ENCODE measurements at regions not wholly inside any gene's neighbourhood (a gene's known extent, or its start where the extent isn't known, plus 50 kb on each side); places are given as distances from the start of the nearest gene placed in this dataset.
"Not testable (repeated sequence)": the region's sequence is repeated elsewhere in the genome, so short reads cannot be mapped to it uniquely, and the experiment has no call there.

DNA sequence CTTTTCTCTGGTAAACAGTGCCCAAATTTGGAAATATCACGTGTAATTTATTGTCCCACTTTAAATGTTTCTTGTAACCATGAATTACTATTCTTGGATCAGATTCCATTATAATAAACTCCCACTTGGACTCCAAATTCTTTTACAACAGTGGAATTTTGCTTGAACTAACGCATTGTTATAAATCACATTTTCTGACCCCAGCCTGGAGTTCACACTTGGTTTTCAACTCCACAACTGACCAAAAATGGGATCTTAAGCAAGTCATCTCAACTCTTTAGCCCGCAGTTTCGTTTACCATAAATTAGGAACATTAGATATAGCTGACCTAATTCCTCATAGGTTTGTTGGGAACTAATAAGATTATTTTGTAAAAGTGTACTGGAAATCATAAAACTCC lies 336.8 kb upstream of the NCAM1 start:
- no peak for DNase-seq

DNA sequence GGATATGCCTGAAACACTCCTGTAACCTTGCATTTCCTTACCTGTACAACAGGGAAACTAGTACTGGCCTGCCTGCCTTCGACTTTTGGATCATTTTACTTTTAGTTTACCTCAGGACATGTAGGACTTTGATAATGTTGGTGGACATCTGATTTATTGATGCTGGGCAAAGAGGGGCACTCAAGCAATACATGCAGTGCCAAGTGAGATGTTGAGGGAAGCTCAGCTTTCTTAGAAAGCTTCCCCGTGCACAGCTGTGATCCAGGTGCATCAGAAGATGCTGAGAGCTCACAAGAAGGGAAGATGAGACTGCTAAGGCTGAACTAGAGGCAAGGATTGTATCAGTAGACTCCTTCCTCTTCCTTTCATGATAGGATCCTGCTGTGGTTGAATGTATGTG lies 336.2 kb upstream of the NCAM1 start:
- DNase-seq: not testable (repeated sequence)

DNA sequence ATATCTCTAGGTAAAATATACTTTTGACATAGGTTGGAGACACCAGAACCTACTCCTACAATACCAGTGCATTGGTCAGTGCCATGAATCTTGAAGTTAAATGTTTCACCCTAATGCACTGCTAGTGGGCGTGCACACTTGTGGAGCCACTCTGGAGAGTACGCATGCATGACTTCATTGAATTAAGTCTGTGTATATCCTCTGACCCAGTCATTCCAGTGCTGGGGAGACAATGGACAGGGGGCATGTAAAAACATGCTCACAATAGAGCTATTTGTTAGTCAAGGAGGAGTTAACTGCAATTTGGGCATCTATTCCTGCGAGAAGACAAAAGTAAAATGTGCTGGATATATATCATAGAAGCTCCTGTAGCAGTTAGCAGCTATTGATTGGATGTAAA lies 335.4 kb upstream of the NCAM1 start:
- no peak for DNase-seq

DNA sequence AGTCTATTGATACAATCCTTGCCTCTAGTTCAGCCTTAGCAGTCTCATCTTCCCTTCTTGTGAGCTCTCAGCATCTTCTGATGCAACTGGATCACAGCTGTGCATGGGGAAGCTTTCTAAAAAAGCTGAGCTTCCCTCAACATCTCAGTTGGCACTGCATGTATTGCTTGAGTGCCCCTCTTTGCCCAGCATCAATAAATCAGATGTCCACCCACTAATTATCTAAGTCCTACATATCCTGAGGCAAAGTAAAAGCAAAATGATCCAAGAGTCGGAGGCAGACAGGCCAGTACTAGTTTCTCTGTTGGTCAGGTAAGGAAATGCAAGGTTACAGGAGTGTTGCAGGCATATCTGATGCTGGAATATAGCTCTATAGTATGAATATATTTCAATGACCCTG lies 334.5 kb upstream of the NCAM1 start:
- no peak for DNase-seq

DNA sequence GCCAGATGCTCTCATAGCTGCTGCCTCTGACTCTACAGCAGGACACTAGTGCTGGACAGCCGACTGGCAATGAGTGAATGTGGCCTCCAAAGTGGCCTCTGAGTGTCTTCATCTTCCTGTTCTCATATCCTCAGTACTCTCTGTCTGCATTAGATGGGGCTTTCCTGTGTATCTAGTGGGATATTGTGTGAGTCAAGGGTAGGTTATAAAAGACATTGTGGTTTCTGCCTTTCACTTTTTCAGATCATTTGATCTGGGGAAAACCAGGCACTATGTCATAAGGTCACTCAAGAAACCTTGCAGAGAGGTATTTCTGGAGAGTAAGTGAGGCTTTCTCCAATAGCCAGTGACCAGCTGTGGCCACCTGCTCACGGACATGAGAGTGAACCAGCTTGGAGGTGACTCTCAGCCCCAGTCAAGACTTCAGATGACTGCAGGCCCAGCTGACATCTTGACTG lies 333.6 kb upstream of the NCAM1 start:
- no peak for DNase-seq

DNA sequence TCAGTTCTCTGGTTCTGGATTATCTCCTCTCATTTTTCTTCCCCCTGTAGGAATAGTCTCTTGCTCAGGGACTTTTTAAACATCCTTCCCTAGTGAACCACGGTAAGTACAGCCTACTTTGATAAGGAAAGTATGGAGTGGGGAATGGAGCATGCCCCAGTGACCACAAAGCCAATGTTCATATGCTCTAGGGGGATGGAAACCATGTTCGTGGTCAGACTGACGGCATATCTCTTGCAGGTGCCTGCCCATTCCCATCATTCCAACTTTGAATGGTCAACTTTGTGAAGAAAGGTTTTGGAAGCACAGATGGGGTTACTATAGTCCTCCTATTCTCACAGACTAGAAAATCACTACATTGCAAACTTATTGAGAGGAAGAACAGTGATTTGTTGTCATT lies 332.5 kb upstream of the NCAM1 start:
- no peak for DNase-seq

DNA sequence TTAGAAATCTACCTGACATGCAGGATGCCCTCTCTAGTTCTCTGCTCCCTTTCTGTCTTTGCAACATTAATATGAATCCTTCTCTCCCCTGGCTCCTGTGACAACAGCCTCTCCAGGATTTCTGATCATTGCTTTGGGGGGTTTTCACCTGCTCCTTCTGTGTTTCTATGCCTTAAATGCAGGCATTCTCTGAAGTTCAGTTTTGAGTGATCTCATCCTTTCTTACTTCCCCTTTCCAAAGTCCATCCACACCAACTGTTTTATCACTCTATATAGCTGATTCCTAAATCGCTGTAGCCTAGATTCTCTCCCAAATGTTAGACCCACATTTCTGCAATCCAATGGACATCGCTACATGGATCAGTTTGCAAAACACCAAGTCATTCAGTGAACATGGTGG lies 330.7 kb upstream of the NCAM1 start:
- no peak for DNase-seq

DNA sequence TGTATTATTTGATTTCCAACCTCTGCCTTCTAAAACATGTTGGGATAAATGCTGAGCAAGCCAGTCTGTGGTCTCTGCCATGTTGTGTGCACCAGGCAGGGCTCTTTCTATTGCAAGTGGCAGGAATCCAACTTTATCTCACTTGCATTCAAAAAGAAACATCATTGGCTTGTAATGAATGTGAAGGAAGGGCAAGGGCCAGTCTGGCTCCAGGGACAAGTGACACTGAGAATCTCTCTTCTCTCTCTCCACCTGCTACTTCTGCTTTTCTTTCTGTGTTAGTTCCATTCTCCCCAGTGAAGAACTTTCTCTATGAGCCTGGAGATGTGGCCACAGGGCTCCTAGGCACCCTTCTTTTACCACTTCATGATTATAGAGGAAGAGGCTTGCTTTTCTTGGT lies 329.9 kb upstream of the NCAM1 start:
- DNase-seq: no peak

DNA sequence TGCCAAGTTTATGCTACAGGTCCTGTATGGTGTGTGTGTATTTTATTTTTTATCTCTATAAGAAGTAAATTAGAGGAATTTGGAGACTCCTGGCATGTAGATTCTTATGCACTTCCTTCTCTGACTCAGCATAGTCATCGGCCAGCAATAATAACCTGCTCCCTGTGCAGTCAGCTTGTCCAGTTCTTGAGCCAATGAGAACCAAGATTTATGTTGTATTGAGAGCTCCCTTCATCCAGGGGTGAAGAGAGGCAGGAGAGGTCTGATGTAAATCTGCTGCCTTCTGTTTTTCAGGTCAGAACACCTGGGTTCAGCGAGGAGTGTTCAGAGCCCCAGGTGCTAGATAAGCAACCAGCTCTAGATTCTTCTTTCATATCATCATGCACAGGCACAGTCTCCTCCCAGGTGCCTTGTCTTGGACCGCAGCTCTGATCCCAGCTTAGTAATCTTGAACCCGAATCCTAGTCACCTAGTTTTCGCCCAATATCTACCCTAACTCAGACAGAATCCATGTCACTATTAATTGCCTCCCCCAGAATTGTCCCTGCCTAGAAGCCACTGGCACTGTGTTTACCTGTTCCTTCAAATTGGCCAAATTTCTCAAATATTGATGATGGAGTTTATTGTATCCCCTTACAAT lies 328.2 kb upstream of the NCAM1 start:
- DNase-seq: no peak

DNA sequence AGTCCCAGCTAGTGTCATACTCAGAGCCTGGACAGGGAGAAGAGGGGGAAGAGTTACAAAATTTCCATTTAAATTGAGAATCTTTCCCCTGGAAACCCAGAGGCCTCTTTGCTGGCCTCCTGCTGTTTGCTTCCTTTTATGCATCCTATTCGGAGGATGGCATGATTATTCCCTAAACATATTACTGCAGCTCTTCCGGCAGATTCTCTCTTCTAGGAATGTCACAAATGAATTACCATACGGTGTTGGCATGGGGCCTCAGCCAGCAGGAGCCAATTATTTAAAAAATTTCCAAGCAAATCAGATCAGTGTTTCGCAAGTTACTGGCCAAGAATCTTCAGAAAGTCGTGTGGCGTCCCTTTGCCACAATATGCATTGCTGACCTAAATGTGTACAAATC lies 326.7 kb upstream of the NCAM1 start:
- no peak for DNase-seq

DNA sequence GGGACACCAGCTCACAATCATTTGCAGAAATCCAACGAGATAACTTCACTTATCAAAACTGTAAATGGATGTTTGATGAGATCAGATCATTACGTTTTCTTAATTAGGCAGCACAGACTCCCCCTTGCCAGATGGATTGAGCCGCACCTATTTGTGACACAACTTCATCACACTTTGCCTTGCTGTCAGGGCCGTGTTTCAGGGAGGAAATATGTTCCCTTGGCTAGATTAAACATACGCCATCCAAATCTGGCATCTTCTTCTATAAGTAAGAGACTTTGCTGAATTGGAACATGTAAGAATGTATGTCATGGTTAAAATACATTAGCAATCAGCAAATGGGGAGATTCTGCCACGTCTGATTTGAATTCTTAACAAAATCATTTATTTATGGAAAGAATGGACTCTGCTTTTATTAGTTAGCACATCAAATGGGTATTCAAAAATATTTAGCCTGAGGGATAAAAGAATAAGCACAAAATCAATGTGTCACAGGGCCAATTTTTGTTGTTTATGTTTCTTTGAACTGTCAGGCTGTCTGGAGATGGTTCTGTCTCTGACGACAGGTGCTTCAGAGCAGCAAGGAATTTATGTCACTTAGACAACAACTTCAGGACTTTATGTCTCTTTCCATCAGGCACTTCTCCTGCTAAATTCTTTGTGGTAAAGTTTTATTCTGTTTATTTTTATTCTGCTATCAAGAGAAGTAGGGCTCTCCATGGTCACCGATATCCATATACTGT lies 326.1 kb upstream of the NCAM1 start:
- no peak for DNase-seq

DNA sequence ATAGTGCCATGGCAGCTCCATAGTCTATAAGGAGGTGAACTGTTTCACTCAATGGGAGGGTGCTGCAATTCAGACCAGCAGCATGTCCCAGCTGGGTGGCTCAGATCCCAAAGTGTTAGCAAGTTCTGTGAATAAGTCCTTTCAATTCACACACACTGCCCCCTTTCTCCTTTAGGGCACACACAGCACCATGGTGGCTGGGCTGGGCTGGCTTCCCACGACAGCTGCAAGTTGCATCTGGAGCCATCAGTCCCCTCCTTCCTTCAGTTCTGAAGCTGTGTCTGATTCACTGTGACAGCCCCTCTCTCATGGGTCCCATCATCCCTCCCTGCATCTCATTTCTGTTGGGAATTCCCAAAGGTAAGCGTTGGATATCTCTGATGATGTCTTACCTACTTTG lies 324.1 kb upstream of the NCAM1 start:
- DNase-seq: no peak

DNA sequence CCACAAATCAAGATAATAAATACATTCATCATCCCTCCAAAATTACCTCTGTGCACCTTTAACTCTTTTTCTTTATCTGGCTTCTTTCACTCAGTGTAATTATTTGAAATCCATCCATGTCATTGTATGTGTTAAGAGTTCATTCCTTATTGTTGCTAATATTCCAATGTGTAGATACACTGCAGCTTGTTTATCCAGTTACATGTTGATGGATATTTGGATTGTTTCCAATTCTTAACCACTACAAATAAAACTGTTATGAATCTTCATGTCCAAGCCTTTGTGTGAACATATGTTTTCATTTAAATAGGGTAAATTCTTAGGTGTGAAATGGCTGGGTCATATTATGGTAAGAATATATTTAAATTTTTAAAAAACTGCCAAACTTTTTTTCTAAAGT lies 323.3 kb upstream of the NCAM1 start:
- DNase-seq: no peak

DNA sequence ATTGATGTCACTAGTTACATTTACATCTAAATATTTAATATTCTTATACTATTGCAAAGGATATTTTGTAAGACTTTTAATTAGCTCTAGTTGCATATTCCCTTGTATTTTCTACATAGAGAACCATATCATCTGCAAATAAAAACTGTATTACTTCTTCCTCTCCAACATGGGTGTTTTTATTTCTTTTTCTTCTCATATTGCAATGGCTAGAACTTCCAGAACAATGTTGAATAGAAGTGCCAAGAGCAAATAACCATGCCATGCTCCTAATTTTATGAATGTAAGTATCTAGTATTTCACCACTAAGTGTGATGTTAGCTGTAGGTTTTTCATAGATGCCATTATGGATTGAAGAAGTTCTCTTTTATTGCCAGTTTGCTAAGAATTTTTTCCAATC lies 321.8 kb upstream of the NCAM1 start:
- no peak for DNase-seq

DNA sequence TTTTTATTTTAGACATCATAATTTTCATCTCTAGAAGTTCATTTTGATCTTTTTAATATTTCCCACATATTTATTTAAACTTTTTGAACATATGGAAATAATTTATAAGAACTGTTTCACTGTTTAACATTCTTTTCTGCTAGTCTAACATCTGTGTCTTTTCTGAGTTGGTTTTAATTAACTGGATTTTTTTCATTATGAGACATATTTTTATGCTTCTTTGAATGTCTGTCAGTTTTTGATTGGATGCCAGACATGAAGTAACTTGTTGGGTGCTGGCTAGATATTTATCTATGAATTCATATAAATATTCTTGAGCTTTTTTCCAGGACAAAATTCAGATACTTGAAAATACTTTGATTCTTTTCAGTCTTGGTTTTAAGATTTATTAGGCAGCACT lies 317.8 kb upstream of the NCAM1 start:
- DNase-seq: no peak

DNA sequence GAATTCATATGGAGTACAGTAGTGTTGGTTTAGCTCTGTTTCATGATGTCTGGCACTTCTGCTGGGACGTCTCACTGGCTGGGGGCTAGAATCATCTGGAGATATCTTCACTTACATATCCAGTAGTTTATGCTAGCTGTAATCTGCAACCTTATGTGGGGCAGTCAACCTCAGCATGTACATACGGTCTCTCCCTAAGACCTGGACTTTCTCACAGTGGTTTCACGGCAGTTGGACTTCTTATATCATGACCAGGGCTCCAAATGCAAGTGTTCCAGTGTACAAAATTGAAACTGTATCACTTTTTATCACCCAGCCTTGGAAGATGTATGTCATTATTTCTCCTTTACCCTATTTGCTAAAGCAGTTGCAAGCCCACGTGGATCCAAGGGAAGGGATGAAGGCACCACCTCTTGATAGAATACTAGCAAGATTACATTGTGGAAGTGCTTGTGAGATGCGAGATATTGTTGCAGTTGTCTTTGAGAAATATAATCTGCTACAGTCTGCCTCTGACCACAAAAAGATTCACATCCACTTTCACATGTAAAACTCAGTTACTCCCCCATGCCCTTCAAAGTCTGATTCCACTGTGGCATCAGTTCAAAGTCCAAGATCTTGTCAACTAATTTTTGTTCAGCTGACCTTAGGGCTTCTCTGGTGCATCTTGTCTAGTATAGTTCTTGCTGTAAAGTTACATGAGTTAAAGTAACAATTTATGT lies 316.6 kb upstream of the NCAM1 start:
- no peak for DNase-seq

DNA sequence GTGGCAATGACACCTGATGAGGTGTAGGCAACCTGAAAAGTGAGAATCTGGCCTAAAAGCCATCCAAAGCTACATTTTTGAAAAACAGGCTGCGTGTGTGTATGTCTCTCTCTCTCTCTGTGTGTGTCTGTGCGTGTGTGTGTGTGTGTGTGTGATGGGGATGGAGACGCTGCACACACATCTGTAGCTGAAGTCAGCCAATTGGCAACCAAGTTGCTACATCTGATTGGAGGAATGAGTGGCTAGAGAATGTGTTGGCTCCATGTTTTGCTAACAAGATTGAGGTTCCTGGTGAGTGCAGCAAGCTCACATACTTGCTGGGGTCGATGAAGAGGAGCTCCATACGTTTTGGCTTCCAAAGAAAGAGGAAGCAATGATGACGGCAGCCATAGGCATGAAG lies 311.4 kb upstream of the NCAM1 start:
- DNase-seq: no peak

DNA sequence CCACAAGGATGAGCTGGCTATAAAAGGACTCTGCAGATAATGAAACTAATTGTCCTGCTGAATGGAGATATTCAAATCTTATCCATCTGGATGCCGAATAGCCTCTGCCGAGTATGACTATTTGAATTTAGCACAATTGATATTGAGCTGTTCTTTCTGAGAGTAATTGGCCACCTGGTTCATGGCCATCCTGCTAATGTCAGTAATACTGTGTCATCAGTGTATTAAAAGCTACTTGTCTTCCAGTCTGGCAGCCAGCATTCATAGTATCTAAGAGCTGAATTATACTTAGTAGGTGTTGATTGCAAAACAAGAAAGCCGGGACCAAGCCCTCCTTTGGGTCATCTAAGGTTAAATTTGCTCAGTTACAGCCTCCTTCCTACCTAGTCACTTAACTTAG lies 310.7 kb upstream of the NCAM1 start:
- DNase-seq: no peak

DNA sequence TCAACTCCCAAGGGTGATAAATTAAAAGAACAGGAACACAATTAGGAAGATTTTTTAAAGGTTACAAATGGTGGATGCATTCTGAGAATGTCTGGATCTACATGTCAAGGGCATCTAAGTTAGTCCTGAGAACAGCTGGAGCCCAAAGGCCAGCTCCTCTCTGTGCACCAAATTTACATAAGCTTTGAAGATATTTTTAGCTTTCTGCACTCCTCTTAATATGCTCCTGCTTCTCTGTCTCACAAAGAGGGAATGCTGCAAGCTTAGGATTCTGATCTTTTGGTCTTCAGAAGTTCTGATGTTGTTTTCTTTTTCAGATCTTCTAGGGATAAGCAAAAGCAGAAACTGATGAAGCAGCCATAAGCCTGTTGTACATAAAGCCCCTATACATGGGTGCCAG lies 309.8 kb upstream of the NCAM1 start:
- DNase-seq: no peak

DNA sequence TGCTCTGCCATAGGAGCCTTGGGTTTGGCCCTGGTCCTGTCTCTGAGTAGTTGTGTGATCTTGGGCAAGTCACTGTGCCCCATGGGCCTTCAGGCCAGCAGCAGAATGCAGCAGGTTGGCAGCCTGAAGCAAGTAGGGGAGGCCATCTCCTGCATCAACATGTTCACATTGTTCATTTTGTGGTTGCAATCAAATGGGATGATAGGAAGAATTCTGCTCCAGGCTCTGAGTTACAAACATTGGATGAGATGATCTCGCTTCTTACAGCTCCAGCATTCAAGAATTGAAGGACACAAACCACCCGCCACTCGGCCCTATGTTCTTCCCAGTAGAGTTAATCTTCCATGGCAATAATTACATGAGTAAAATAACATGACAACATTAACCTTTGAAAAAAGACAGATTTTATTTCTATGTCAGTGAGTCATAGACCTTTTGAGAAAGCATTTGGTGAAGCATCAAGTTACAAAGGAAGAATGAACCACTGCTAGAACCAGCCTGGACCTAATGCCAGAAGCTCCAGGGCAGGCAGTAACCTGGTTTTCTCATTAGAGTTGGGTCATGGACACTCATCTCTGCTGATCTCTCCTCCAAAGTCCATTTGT lies 308.3 kb upstream of the NCAM1 start:
- DNase-seq: no peak

DNA sequence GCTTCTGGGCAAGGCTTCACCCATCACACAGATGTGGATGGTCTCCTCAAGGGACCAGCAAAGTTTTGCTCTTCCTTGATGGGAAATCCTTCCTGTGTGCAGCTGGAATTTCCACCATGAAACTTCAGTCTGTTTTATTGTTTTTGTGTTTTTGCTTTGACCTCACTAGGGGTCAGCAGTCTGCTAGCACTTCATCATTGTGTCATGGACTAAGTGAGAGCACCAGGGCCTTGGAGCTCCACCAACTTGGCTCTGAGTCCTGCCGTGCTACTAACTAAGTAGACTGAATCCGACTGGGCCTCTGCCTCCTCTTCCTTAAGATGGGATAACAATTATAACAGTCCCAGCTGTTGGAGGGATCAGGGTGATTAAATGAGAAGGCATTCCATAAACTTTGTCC lies 305.8 kb upstream of the NCAM1 start:
- no peak for DNase-seq

DNA sequence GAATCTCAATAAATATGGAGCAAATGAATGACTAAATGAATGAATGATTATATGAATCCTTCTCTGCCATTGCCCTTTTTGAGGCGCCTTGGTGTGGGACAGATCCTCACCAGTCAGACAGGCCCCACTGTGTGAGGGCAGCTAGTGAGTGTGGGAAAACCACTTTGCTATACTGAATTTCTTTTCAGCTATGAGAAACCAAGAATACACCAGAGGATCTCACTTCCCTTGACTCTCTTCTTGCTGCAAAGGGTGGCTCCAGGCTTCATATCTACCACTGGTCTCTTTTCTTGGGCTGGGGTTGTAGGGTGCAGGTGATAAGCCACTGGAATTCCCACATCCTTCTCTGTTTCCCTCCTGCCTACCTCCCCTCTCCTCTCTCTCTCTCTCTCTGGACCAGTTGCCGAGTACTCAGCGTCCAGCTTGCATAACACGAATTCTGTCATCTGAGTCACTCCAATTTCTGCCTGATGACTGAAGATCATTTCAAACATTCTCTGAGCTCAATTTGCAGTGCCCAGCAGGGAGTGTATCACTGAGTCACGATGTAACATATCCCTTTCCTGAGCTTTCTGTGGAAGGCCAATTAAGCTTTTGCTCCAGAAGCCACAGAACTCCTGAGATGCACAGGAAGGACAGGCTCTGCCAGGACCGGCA lies 304.3 kb upstream of the NCAM1 start:
- no peak for DNase-seq

DNA sequence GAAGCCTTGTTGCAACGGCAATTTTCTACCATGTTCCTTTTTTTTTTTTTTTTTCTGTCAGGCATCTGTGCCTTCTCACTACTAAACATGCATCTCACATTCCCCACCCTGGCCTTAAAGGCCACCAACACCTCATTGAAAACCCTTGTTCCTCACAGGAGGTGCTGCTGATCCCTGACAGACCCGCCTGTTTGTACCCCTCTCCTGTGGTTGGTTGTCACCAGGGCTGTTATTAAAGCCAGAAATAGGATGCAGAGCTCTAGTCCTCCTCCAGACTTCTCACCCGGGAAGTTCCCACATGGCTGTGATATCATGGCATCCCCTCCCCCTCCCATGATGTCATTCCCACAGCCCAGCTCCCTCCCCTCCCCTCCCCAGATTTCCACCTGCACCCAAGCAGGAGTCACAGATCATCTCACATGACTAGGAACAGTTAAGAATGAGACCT lies 302.8 kb upstream of the NCAM1 start:
- no peak for DNase-seq
